WTC11 (cell line): ENCODE measurements at regions not wholly inside any gene's neighbourhood (a gene's known extent, or its start where the extent isn't known, plus 50 kb on each side); places are given as distances from the start of the nearest gene placed in this dataset.

Experiments used
- ATAC-seq: fragments of 200-7000 bp; cut with Tn5 transposase; 2 replicates; pipeline ENCODE4 v1.10.0; 2021; ENCODE audit warnings: mild to moderate bottlenecking, moderate library complexity
- CTCF ChIA-PET: fragments of 300-600 bp; sonication (Branson Sonifier 250); formaldehyde crosslinking; loops from one replicate; lab custom pipeline; 2021; ENCODE audit warnings: antibody characterized with exemption; lab: Charles Lee
- POLR2A ChIA-PET: fragments of 350-600 bp; sonication (Branson Sonifier 250); formaldehyde crosslinking; loops from one replicate; lab custom pipeline; 2021; ENCODE audit warnings: antibody characterized with exemption; lab: Charles Lee
- DNase-seq: peaks from one replicate; pipeline ENCODE4 v3.0.0; 2021; ENCODE audit warnings: low spot score
- H3K27ac Mint-ChIP-seq: 2 replicates; pipeline ENCODE4 v1.8.0; 2021; ENCODE audit warnings: mixed read lengths
- H3K27me3 Mint-ChIP-seq: 2 replicates; pipeline ENCODE4 v1.8.0; 2021; ENCODE audit warnings: low read depth, mild to moderate bottlenecking, moderate library complexity, mixed read lengths
- H3K36me3 Mint-ChIP-seq: 2 replicates; pipeline ENCODE4 v1.8.0; 2021; ENCODE audit warnings: mixed read lengths
- H3K4me1 Mint-ChIP-seq: 2 replicates; pipeline ENCODE4 v1.8.0; 2022; ENCODE audit warnings: mixed read lengths
- H3K4me3 Mint-ChIP-seq: 2 replicates; pipeline ENCODE4 v1.8.0; 2021; ENCODE audit warnings: mild to moderate bottlenecking, moderate library complexity, mixed read lengths
- H3K9me3 Mint-ChIP-seq: 2 replicates; pipeline ENCODE4 v1.8.0; 2021; ENCODE audit warnings: mixed read lengths
- AR ChIP-seq: fragments of 250-450 bp; sonication (Bioruptor Pico); IDR thresholded peaks from 2 replicates; pipeline ENCODE4 v1.9.0; 2021; ENCODE audit warnings: mild to moderate bottlenecking
- CDX4 ChIP-seq: fragments of 250-450 bp; sonication (Bioruptor Pico); IDR thresholded peaks from 2 replicates; pipeline ENCODE4 v1.9.0; 2021; ENCODE audit warnings: moderate library complexity, mild to moderate bottlenecking, inconsistent platforms, borderline replicate concordance
- CREB1 ChIP-seq: sonication (generic); formaldehyde crosslinking; IDR thresholded peaks from 2 replicates; pipeline ENCODE4 v1.8.0; 2023; ENCODE audit warnings: mild to moderate bottlenecking, missing genetic modification reagents
- EMX1 ChIP-seq: fragments of 250-450 bp; sonication (Bioruptor Pico); IDR thresholded peaks from 2 replicates; pipeline ENCODE4 v1.8.0; 2021; ENCODE audit warnings: mild to moderate bottlenecking
- GRHL2 ChIP-seq: fragments of 250-450 bp; sonication (Bioruptor Pico); IDR thresholded peaks from 2 replicates; pipeline ENCODE4 v1.8.0; 2022; ENCODE audit warnings: mild to moderate bottlenecking, moderate library complexity; ENCODE audit not compliant: insufficient replicate concordance, severe bottlenecking
- IRF1 ChIP-seq: sonication (generic); formaldehyde crosslinking; IDR thresholded peaks from 2 replicates; pipeline ENCODE4 v1.8.0; 2023; ENCODE audit warnings: missing genetic modification reagents
- MXD4 ChIP-seq: fragments of 250-450 bp; sonication (Bioruptor Pico); IDR thresholded peaks from 2 replicates; pipeline ENCODE4 v1.8.0; 2021; ENCODE audit warnings: mild to moderate bottlenecking, moderate library complexity, borderline replicate concordance
- MYBL2 ChIP-seq: sonication (generic); formaldehyde crosslinking; IDR thresholded peaks from 2 replicates; pipeline ENCODE4 v1.8.1; 2023; ENCODE audit warnings: mild to moderate bottlenecking, moderate library complexity, missing genetic modification reagents
- NFATC4 ChIP-seq: fragments of 250-450 bp; sonication (Bioruptor Pico); IDR thresholded peaks from 2 replicates; pipeline ENCODE4 v1.9.0; 2021; ENCODE audit warnings: mild to moderate bottlenecking
- NFE2L1 ChIP-seq: sonication (generic); formaldehyde crosslinking; IDR thresholded peaks from 2 replicates; pipeline ENCODE4 v1.8.1; 2023; ENCODE audit warnings: missing genetic modification reagents
- NR3C1 ChIP-seq: sonication (generic); formaldehyde crosslinking; conservative IDR thresholded peaks from 2 replicates; pipeline ENCODE4 v1.8.1; 2023; ENCODE audit warnings: low read depth, mild to moderate bottlenecking, missing genetic modification reagents
- OVOL2 ChIP-seq: fragments of 250-450 bp; sonication (Bioruptor Pico); IDR thresholded peaks from 2 replicates; pipeline ENCODE4 v1.9.0; 2021; ENCODE audit warnings: mild to moderate bottlenecking, borderline replicate concordance
- PRRX2 ChIP-seq: fragments of 250-450 bp; sonication (Bioruptor Pico); IDR thresholded peaks from 2 replicates; pipeline ENCODE4 v1.8.0; 2021; ENCODE audit warnings: mild to moderate bottlenecking
- TEAD4 ChIP-seq: sonication (generic); formaldehyde crosslinking; IDR thresholded peaks from 2 replicates; pipeline ENCODE4 v1.8.0; 2022; ENCODE audit warnings: mild to moderate bottlenecking, missing genetic modification reagents
- ZNF138 ChIP-seq: sonication (generic); formaldehyde crosslinking; conservative IDR thresholded peaks from 2 replicates; pipeline ENCODE4 v1.8.1; 2022; ENCODE audit warnings: mild to moderate bottlenecking, moderate library complexity, missing genetic modification reagents
- ZNF219 ChIP-seq: sonication (generic); formaldehyde crosslinking; IDR thresholded peaks from 2 replicates; pipeline ENCODE4 v1.8.0; 2023; ENCODE audit warnings: missing genetic modification reagents, mild to moderate bottlenecking, borderline replicate concordance
- ZNF232 ChIP-seq: sonication (generic); formaldehyde crosslinking; IDR thresholded peaks from 2 replicates; pipeline ENCODE4 v1.8.0; 2022; ENCODE audit warnings: mild to moderate bottlenecking, missing genetic modification reagents
- ZNF396 ChIP-seq: fragments of 250-450 bp; sonication (Bioruptor Pico); IDR thresholded peaks from 2 replicates; pipeline ENCODE4 v1.8.0; 2021; ENCODE audit warnings: mild to moderate bottlenecking, moderate library complexity, borderline replicate concordance
- ZNF425 ChIP-seq: fragments of 250-450 bp; sonication (Bioruptor Pico); conservative IDR thresholded peaks from 2 replicates; pipeline ENCODE4 v1.9.0; 2021; ENCODE audit warnings: mild to moderate bottlenecking
- ZSCAN18 ChIP-seq: fragments of 250-450 bp; sonication (Bioruptor Pico); IDR thresholded peaks from 2 replicates; pipeline ENCODE4 v2.1.2; 2022; ENCODE audit warnings: mild to moderate bottlenecking, moderate library complexity
- TF ChIP-seq, protein P1 (sequence below): sonication (generic); formaldehyde crosslinking; IDR thresholded peaks from 2 replicates; pipeline ENCODE4 v1.8.1; 2022; ENCODE audit warnings: low read depth, mild to moderate bottlenecking, moderate library complexity, missing genetic modification reagents, borderline replicate concordance
- TF ChIP-seq, protein P2 (sequence below): sonication (generic); formaldehyde crosslinking; conservative IDR thresholded peaks from 2 replicates; pipeline ENCODE4 v1.8.1; 2022; ENCODE audit warnings: mild to moderate bottlenecking, missing genetic modification reagents
- TF ChIP-seq, protein P3 (sequence below): sonication (generic); formaldehyde crosslinking; IDR thresholded peaks from 2 replicates; pipeline ENCODE4 v1.8.1; 2022; ENCODE audit warnings: mild to moderate bottlenecking, missing genetic modification reagents, moderate library complexity, borderline replicate concordance

DNA sequence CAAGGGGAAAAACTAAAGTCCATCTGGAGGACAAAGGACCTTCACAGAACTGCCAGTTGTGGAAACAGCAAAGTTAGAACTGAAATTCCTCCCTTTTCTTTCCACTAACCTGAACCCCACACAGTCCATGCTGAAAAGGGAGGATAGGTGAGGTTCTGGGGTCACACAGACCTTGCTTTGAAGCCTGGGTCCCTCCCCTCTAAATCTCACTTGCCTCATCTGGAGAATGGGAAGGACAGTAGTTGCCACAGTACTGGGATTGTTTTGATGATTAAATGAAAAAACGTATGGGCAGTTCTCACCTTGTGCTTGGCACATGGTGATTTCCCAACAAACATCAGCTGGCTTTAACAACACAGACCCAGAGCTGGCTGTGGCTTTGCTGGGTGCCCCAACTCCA lies 166.4 kb upstream of the LRIG1 start:
- Mint-ChIP-seq H3K4me1 (no peaks in the 10 kb centered on the region), H3K4me3 (no peak overlapping the region), H3K9me3 (peaks cover 14% of the 10 kb centered on the region), H3K27me3 (no peaks in the 10 kb centered on the region; the same call in 1 of the 2 replicates), H3K27ac (no peak overlapping the region), H3K36me3 (no peaks in the 10 kb centered on the region)
- TF ChIP-seq, protein P1, sequence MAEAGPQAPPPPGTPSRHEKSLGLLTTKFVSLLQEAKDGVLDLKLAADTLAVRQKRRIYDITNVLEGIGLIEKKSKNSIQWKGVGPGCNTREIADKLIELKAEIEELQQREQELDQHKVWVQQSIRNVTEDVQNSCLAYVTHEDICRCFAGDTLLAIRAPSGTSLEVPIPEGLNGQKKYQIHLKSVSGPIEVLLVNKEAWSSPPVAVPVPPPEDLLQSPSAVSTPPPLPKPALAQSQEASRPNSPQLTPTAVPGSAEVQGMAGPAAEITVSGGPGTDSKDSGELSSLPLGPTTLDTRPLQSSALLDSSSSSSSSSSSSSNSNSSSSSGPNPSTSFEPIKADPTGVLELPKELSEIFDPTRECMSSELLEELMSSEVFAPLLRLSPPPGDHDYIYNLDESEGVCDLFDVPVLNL (CRISPR knock-in tag), result no peak
- TF ChIP-seq AR (CRISPR knock-in tag) (no peak), TEAD4 (no peak), NR3C1 (CRISPR knock-in tag) (no peak), ZSCAN18 (CRISPR knock-in tag) (no peak), IRF1 (CRISPR knock-in tag) (no peak), OVOL2 (CRISPR knock-in tag) (no peak), ZNF219 (CRISPR knock-in tag) (no peak), CDX4 (CRISPR knock-in tag) (no peak), ZNF232 (CRISPR knock-in tag) (no peak), MXD4 (CRISPR knock-in tag) (no peak), EMX1 (CRISPR knock-in tag) (no peak), NFATC4 (no peak), NFE2L1 (CRISPR knock-in tag) (no peak), ZNF425 (no peak)
- CTCF ChIA-PET, result no interaction called here
- DNase-seq, result no peak
- no peak for ATAC-seq
- POLR2A ChIA-PET, result interaction anchor here (0.5 kb wide), 1 partner anchor 9 kb away, joined by 5 read pairs; no protein-coding TSS in a partner anchor

GRCh38 chr3:66671291-66671690 lies 170.5 kb upstream of the LRIG1 start:
- ChIA-PET CTCF (no interaction called here), POLR2A (no interaction called here)
- no peaks in the 10 kb centered on the region; the same call in 1 of the 2 replicates for H3K27me3 Mint-ChIP-seq
- no peak for ATAC-seq
- no peak overlapping the region for H3K27ac Mint-ChIP-seq
- no peak for TF ChIP-seq PRRX2 (CRISPR knock-in tag)
- TF ChIP-seq GRHL2 (CRISPR knock-in tag), result no peak
- TF ChIP-seq ZNF396 (CRISPR knock-in tag), result no peak
- TF ChIP-seq, protein P2, sequence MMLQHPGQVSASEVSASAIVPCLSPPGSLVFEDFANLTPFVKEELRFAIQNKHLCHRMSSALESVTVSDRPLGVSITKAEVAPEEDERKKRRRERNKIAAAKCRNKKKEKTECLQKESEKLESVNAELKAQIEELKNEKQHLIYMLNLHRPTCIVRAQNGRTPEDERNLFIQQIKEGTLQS (CRISPR knock-in tag), result no peak
- TF ChIP-seq ZNF138 (CRISPR knock-in tag), result no peak
- TF ChIP-seq, protein P3, sequence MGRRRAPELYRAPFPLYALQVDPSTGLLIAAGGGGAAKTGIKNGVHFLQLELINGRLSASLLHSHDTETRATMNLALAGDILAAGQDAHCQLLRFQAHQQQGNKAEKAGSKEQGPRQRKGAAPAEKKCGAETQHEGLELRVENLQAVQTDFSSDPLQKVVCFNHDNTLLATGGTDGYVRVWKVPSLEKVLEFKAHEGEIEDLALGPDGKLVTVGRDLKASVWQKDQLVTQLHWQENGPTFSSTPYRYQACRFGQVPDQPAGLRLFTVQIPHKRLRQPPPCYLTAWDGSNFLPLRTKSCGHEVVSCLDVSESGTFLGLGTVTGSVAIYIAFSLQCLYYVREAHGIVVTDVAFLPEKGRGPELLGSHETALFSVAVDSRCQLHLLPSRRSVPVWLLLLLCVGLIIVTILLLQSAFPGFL (CRISPR knock-in tag), result no peak
- TF ChIP-seq MYBL2 (CRISPR knock-in tag), result no peak
- no peak for TF ChIP-seq CREB1
- H3K9me3 Mint-ChIP-seq, result peaks cover 12% of the 10 kb centered on the region
- H3K36me3 Mint-ChIP-seq, result no peaks in the 10 kb centered on the region
- no peak for DNase-seq
- H3K4me3 Mint-ChIP-seq, result no peak overlapping the region
- H3K4me1 Mint-ChIP-seq, result no peaks in the 10 kb centered on the region
